ENCODE measurements at regions not wholly inside any gene's neighbourhood (a gene's known extent, or its start where the extent isn't known, plus 50 kb on each side); places are given as distances from the start of the nearest gene placed in this dataset.

- no peak for TF ChIP-seq CTCF (IDR thresholded peaks at IDR 0.05; ENCODE audit: insufficient read depth, low read length, poor library complexity, severe bottlenecking)
- no peak for TF ChIP-seq EZH2phosphoT487 (conservative IDR thresholded peaks at IDR 0.05; ENCODE audit: low read length)
These were observed 989.5 kb upstream of the RBFOX1 start for GRCh38 chr16:6343157-6343556.

Measured in SU-DHL-6 (cell line).